22Rv1 (cell line): ENCODE measurements at regions not wholly inside any gene's neighbourhood (a gene's known extent, or its start where the extent isn't known, plus 50 kb on each side); places are given as distances from the start of the nearest gene placed in this dataset.

Experiments used
- ZFX ChIP-seq: fragments of 450-650 bp; IDR thresholded peaks from 2 replicates; pipeline ENCODE4 v1.6.1; 2017; ENCODE audit warnings: antibody characterized with exemption, borderline replicate concordance
- TF ChIP-seq, protein P1 (sequence below): fragments of 450-650 bp; IDR thresholded peaks from 2 replicates; pipeline ENCODE4 v1.5.1; 2017; ENCODE audit warnings: mild to moderate bottlenecking

DNA sequence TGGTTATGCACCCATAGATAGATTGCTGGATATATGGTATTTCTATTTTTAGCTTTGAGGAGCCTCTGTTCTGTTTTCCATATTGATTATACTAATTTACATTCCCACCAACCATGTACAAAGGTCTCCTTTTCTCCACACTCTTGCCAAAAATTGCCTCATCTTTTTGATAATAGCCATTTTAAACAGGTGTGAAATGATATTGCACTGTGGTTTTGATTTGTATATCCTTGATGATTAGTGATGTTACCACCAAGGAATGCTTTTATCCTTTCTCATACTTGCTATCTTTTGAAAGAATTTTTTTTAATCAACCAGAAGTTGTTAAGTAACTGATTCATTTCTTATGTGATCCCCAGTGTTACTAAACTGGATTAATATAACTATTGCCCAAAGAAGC, 60.0 kb downstream of the BBS10 start:
- TF ChIP-seq, protein P1, sequence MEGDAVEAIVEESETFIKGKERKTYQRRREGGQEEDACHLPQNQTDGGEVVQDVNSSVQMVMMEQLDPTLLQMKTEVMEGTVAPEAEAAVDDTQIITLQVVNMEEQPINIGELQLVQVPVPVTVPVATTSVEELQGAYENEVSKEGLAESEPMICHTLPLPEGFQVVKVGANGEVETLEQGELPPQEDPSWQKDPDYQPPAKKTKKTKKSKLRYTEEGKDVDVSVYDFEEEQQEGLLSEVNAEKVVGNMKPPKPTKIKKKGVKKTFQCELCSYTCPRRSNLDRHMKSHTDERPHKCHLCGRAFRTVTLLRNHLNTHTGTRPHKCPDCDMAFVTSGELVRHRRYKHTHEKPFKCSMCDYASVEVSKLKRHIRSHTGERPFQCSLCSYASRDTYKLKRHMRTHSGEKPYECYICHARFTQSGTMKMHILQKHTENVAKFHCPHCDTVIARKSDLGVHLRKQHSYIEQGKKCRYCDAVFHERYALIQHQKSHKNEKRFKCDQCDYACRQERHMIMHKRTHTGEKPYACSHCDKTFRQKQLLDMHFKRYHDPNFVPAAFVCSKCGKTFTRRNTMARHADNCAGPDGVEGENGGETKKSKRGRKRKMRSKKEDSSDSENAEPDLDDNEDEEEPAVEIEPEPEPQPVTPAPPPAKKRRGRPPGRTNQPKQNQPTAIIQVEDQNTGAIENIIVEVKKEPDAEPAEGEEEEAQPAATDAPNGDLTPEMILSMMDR, result no peak
- TF ChIP-seq ZFX, result no peak
